GM19328 (cell line): ENCODE measurements at regions not wholly inside any gene's neighbourhood (a gene's known extent, or its start where the extent isn't known, plus 50 kb on each side); places are given as distances from the start of the nearest gene placed in this dataset.

Source experiments
- ATAC-seq: cut with Tn5 transposase; IDR thresholded peaks from one replicate; pipeline ENCODE4 v1.9.1; 2021; ENCODE audit warnings: mild to moderate bottlenecking, moderate library complexity; ENCODE audit not compliant: unreplicated experiment

- no peak for ATAC-seq
Measured at GRCh38 chr3:106631373-106632108, 745.7 kb upstream of the CCDC54 start.

GRCh38 chr3:106635271-106635670, 742.0 kb upstream of the CCDC54 start:
- ATAC-seq = no peak

- ATAC-seq = no peak
Measured at GRCh38 chr3:106635826-106636225, 741.4 kb upstream of the CCDC54 start.

GRCh38 chr3:106640353-106640752, 736.9 kb upstream of the CCDC54 start:
- ATAC-seq = no peak

DNA sequence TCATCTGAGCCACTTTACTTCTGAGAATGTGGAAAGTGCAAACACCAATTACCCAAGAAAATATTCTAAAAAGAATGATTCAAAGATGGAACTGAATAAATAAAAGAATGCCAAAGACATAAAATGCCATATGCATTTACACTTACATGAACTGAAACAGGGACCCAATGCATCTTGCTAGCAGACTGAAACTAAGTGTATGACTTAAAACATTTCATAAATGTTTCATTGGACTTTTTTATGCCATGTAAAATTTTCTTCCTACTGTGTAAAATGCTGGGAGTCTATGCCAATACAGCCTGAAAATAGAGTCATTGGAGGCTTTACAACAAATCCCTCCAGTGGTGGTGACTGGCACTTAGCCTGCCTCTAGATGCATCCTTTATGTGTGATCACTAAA, 735.1 kb upstream of the CCDC54 start:
- no peak for ATAC-seq

DNA sequence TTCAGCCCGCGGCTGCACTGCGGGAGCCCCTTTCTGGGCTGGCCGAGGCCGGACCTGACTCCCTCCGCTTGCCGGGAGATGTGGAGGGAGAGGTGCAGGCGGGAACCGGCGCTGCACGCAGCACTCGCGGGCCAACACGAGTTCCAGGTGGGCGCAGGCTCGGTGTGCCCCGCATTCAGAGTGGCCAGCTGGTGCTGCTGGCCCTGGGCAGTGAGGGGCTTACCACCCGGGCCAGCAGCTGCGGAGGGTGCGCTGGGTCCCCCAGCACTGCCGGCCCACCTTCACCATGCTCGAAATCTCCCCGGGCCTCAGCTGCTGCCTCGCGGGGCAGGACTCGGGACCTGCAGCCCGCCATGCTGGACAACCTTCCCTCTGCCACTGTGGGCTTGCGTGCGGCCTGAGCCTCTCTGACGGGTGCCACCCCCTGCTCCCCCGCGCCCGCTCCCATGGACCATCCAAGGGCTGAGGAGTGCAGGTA, 733.5 kb upstream of the CCDC54 start:
- no peak for ATAC-seq

DNA sequence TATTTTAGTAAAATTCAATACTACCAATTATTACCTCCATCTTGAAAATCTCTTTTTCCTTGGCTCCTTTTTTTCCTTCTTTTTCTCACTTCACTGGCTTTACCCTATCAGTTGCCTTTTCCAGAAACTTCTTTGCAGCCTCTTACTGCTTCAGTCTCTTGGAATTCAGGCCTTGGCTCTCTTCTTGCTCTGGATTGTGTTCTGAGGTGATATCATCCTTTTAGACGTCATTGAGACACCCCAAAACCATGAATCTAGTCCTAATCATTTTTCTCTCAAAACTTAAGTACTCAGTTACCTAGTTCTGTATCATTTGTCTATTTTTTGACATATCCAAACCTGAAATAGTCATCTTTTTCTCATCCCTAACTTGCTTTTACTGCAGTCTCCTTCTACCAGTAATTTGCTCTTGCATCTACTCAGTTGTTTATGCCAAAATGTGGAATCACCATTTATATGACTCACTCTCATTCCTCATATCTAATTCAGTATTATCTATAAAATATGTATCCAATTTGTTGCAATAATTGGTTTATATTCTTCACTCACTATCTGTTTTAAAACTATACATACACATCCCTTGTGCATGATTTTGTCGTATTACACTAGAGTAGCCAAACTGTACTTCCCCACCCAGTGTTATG, 703.2 kb upstream of the CCDC54 start:
- ATAC-seq = no peak

DNA sequence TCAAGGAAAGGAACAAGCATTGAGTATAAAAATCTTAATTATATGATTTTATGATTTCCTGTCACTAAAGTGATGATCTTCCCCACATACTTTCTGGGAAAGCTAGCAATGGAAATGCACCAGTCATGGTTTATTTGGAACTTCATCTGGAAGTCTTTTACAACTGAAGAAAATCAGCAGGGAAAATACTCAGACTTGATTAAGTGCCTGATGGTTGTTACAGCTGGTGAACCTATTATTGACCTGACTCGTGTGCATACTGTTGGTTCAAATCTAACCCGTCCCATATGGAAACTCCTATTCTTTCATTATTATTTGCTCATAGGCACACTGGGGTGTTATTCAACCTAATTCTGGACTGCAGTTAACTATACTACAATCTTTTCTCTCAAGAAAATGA, 701.8 kb upstream of the CCDC54 start:
- no peak for ATAC-seq

GRCh38 chr3:106678657-106679390, 698.4 kb upstream of the CCDC54 start:
- ATAC-seq = no peak

GRCh38 chr3:106683953-106684620, 693.2 kb upstream of the CCDC54 start:
- ATAC-seq = no peak

GRCh38 chr3:106685745-106686144, 691.5 kb upstream of the CCDC54 start:
- ATAC-seq = no peak

DNA sequence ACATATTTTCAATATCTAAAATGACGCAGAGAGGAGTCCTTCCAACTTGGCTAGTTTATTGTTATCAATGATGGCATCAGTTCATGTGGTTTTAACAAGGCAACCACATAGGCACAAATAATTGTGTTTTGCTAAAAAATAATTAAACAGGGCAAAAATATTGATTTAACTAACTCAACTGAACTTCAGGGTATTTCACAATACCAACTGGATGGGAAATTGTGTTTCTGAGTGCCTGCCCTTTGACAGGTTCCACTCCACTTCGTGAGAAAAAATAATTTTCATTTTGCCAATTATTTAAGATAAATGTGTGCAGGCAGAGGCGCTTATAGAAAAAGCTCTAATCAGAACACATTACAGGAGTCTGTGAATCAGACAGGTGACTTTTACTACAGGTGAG, 689.3 kb upstream of the CCDC54 start:
- no peak for ATAC-seq

- no peak for ATAC-seq
Measured at GRCh38 chr3:106688464-106688863, 688.8 kb upstream of the CCDC54 start.

GRCh38 chr3:106691476-106691875, 685.8 kb upstream of the CCDC54 start:
- ATAC-seq = no peak

- no peak for ATAC-seq
Measured at GRCh38 chr3:106692624-106693023, 684.6 kb upstream of the CCDC54 start.

DNA sequence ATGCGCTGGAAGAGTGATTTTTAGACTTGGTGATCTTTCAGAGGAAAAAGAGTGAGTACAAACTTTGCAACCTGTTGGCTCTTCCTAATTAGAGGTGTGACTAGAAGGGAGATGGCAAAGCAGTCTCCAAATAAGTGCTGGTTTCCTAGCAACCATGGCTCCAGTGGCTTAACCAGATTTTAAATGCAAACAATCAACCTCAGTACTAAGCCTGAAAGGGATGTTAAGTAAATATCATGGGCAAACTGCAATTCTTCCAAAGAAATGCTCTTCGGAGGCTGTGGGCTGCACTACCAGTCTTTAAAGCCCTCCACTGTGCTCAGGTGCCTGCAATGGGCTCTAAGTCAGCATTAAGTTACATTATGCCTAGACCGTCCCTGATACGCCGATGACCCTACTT, 678.1 kb upstream of the CCDC54 start:
- no peak for ATAC-seq

GRCh38 chr3:106700981-106701380, 676.3 kb upstream of the CCDC54 start:
- no peak for ATAC-seq

- no peak for ATAC-seq
Measured at GRCh38 chr3:106703524-106703923, 673.7 kb upstream of the CCDC54 start.

DNA sequence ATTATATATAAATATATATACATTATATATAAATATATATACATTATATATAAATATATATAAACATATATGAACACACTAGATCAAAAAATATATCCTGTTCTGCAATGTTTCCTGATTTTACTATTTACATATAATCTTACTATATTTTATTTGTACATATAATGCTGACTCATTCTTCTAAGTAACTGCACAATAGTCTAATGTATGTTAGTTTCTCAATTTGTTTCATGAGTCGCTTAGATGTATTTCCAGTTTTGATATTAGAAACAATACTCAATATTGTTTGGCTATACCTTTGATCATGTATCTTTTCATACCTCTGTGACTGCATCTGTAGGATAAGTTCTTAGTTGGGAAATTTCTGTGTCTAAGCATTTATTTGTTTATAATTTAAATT, 669.9 kb upstream of the CCDC54 start:
- no peak for ATAC-seq

DNA sequence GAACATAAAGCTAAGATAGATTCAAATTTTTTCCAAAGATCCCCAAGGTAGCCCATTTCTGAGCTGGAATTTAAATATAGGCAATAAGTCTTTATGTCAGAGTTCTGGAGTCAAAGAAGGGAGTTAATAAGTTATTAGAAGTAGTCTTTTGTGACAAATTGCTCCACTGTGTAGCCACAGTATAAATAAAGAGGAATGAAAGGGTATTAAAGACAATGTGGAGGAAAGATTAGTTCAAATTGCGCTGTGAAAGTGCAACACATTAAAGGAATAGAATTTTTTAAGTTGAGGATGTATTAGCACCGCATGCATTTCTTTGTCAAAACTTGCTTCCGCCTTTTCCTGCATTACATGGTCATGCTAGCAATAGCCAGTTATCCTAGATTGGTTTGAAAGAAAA, 666.6 kb upstream of the CCDC54 start:
- no peak for ATAC-seq

DNA sequence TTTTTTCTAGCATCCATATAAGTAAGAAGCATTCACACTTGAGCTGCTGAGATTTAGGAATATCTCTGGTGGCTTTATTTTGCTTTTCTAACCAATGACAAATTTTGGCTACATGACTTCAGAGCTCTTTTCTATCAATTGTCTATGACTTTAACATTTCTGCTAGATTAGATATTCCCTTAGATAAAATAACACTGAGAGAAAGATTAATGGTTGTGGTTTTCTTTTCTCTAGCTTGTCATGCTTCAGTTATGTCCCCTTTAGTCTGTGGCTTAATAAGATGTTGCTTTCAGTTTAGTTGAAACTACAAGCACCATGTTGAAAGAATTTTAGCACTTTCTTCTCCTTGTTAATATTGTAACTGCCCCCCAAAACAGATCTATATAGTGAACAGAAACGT, 665.6 kb upstream of the CCDC54 start:
- ATAC-seq = no peak
